NCI-H82 treated with DMSO at 0.1 percent for 48 hours (cell line): ENCODE measurements at regions not wholly inside any gene's neighbourhood (a gene's known extent, or its start where the extent isn't known, plus 50 kb on each side); places are given as distances from the start of the nearest gene placed in this dataset.

Source experiments
- DNase-seq: peaks from one replicate; lab custom pipeline; 2025; ENCODE audit not compliant: unreplicated experiment; lab: John Stamatoyannopoulos, UW

DNA sequence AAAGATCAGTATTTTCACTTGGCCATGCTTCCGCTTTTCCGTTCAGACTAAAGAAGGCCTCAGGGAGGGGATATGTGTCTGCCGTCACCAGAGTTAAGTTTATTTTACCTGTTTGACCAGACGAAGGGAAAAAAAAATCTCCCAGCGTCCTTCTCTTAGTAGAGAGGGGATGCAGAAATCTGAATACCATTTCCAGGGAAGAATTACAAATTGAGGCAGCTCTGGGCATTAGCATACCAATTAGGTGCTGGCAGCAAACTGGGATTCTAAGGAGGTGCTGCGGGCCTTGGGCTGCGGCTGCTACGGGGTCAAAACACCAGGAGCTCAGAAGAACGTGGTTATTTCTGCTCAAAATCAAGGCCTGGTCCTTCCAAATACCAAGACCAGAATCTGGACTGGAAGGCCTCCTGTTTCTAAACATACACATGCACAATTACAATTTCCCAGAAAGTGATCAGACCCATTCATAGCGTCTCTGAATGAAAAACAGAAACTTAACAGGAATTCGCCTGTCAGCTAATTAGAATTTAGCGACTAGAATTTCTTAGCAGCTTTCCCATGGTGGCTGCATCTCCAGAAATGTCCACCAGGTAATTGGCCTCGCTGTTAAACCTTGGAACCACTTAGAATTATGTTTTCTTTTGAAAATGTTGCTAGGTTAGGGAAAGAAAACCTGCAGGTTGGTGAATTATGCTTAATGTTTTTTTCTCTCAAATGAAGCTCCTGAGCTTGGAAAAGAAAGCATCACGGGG is 617.0 kb downstream of the VRK1 start:
- no peak for DNase-seq

DNA sequence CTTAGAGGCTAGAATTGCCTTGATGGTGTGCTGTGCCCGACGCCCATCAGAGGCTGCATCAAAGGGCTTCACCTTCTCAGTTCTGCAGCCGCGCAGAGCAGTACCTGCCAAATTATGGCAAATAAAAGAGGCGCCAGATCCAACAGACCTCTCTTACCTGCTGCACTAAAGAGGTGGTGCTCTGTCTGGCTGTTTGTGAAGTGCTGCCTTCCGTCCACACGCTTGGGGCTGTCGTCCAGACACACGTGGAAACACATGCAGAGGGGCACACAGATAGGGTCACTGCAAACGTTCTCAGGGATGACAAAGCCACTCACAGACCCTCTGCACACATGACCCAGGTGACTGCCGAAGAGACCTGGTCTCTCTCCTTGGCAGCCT is 617.5 kb downstream of the VRK1 start:
- DNase-seq, result no peak

DNA sequence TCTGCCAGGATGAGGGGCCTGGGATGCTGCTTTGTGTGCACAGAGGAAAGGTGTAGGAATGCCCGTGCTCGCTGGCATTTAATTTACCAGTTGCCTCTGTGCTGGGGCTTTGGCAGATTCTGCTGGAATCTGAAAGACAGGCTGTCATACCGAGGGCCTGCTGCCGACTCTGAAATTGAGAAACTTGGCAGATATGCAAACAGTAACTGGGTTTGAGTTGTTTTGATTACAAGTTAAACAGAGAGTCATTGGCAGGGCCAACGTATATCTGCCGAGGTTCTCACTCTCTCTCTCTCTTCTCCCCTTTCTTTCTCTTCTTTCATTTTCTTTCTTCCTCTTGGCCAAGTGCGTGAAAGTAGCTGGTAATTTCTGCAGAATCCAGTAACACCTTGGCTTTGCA is 618.7 kb downstream of the VRK1 start:
- DNase-seq, result no peak

DNA sequence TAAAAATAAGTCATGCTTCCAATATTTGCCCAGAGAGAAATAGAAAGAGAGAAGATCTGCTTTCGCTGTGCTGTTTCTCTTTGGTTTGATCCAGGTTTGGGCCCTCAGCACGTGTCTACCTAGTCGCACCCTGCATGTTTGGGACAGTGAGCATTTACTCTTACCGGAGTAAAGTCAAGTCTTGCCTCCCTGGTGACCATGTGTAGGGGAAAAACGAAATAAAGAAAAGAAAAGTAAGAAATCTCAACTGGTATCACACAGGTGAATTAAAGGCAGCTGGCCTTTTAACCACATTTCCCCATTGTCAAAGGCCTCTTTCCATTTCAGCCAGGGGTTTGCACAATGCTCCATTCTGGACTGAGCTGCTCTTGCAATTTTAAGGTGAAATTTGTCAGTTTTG is 619.4 kb downstream of the VRK1 start:
- DNase-seq, result no peak

DNA sequence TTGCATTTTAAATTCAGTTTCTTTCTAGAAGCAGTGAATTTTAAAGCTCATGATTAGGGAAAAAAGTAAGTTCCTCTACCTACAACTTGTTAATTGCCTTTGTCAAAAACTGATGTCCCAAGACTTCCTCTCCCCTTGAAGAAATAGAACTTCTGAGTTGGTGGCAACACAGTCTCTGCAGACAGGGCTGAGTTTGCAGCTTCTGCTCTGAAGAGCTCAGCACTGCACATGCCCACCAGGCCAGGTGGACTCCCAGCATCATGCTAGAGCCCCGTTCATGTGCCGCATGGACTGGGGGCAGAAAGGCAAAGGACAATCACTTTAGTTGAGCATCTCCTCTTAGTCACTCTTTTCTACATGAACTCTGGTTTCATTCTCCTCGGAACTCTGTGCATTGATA is 620.1 kb downstream of the VRK1 start:
- DNase-seq, result no peak

DNA sequence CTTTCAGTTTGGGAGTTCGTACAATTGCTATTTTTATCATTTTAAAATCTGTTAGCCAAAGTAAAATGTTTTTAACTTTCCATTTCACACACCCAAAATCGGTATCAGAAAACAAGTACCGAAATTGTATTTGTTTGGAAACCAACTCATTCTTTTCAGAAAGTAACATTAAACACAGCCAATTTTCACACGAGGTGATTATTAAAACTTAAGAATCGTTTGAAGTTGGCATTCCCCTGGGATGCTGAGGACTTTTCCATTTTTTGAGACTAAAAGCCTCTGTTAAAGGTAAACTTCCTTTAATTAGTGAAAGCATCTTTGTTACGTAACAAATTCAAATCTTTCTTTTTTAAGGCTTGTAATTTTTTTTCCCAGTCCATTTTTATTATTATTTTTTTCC is 623.0 kb downstream of the VRK1 start:
- DNase-seq, result no peak

DNA sequence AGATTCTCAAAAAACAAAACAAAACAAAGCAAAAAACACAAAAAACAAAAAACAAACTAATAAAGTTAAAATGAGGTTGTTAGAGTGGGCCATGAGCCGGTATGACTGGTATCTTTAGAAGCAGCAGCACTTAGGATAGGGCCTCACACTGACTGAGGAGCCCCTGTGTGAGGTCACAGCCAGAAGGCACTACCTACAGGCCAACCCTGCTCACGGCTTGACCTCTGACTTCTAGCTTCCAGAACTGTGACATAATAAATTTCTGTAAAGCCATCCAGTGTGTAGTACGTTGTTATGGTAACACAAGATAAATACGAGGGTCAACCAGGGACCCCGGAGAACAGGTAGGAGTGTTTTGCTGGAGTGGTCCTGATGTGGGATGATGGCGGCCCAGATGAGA is 629.6 kb downstream of the VRK1 start:
- no peak for DNase-seq

DNA sequence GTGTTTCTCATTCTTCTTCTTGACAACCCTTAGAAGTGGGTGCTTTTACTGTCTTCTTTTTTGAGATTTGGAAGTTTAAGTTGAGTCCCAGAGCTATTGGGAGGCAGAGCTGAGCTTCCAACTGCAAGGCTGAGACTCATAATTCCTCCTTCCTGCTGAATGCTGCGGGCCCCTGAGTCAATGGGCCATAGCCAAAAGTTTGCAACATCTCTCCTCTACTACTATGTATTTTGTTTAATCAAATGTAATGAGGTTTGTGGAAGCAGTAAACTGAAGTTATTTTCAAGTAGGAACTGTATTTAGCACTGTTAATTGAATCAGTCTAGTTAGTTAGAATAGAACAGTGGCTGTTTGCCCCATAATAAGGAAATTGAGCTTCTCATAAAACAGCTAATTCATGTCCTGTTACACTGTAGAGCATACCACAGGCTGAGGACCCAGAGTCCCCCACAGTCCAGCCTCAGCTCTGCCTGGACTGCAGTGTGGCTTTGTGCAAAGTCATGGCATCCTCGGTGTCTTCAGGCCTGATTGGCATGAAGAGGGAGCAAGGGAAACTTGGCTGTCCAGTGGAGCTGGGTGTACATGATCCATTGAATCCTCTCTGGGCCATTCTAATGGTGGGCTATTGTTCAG is 631.7 kb downstream of the VRK1 start:
- DNase-seq, result no peak

DNA sequence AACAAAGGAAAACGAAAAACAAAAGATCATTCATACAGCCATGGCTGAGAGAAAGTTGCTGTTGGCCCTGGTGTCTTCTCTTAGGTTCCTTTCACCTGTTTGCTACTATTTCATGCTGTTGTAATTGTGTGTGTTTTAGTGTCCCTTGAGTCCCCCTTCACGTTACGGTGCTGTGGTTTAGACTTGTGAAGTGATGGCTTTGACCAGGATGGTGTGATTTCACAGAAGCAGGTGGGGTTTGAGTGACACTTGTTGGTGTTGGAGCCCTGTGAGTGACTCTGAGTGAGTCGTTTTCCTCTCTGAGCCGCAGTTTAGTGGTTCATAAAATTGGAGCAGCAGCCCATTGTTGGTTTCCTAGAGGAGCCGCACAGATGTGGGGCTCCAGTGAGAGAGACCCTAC is 635.4 kb downstream of the VRK1 start:
- DNase-seq, result no peak

DNA sequence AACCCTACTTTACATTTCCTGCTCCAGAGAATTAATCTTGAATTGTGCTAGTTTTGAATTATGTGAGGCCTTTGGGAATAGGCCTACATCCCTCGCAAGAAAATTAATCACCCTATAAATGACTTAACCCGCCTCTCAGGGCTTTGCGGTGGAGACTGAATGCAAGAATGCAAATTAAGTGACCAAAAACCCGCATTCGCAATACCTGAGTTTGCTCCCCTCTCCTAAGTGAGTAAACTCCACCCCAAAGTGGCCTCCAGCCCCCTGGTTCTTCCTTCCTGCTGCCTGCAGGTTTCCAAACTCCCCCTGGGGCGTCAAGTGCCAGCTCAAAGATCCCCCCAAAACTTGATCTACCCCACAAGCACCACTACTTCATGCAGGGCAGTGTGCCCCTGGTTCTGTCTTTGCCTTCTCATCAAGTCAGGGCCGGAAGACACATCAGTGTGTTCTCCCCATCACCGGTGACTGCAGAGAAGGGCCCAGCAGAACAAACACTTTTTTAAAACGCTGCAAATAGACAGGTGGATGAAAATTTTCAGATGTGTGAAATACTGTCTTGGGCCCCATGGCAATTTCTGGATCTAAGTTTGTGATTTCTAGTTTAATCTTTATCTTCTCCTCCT is 644.7 kb downstream of the VRK1 start:
- DNase-seq, result no peak

DNA sequence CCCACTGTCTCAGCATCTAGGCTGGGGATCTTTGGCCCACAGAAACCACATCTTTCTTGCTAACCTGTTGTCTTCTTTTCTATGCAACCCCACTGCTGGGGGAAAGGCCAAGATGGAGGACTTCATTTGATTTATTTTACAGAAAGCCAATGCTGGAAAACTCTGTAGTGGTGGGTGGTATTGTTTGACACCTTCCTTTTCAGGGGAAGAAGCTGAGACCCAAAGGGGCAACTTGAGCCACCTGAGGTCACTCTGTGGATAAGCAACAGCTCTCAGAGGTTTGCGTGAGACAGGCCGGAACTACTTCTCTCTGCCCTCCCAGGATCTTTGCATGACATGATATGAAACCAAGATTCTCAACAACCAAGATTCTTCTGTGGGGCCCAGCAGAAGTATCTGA is 645.2 kb downstream of the VRK1 start:
- DNase-seq, result no peak

DNA sequence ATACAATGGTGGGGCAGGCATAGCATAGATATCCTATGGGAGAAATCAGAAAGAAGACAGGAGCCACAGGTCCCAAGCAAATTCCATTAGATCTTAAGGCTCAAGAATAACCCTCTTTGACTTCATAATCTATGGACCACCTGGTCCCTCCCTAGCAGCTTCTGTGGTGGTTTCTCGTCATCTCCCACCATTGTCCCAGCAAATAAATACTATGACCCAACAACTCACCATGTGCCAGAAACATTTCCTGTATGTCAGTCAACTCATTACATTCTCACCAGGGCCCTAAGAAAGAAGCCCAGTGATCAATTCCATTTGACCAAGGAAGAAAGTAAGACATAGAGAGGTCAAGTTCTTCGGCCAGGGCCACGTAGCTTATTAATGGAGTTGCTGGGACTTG is 646.2 kb downstream of the VRK1 start:
- DNase-seq, result no peak

DNA sequence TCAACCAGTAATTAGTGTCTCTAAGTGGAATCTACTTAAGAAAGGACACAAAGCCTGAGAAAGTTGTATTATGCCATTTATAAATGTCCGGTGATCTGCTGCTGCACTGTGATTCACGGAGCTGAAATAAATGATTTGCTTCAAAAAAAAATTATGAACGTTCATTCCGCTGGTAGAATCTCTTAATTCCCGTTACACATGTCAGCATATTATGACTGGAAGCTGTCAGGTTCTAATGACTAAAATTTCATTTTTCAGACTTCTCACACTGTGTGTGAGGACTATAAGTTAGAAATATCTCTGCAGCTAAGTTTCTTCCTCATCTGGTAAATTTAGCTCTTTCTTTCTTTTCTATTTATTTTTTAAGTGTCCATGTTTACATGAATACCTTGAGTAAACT is 647.1 kb downstream of the VRK1 start:
- no peak for DNase-seq

DNA sequence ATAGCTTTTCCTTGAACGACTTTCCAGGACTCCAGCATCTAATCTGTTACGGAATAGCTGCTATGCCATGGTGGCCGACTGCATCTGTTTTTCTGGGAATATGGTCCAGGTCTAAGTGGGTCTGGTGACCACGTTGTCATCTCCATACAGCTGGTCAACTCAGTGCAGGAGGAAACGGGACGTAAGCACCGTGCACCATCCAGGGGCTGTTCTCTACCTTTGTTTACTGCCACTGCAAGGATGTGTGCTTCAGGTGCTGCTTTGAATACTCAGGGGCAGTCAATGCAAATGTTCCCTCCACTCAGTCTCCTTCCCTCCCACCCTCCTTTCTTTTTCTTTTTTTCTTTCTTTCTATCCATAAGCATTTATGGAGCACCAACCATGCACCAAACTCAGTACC is 648.2 kb downstream of the VRK1 start:
- DNase-seq, result no peak

DNA sequence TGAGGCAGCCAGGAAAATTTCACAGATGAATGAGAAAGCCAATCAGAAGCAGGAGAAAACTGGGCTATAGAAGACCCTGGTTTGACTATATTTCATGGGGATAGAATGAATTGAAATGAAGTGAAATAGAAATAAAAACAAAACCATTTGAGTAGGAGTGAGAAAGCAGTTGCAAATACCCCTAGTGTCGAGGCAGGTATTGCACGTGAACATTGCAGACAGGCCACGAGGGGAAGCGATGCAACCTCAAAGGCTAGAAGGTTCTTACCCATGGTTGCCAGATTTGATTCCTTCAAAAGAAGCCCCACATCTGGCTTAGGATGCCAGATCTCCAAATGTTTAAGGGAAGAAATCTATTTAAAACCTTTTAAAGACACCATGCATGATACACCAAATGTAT is 648.9 kb downstream of the VRK1 start:
- DNase-seq, result no peak

DNA sequence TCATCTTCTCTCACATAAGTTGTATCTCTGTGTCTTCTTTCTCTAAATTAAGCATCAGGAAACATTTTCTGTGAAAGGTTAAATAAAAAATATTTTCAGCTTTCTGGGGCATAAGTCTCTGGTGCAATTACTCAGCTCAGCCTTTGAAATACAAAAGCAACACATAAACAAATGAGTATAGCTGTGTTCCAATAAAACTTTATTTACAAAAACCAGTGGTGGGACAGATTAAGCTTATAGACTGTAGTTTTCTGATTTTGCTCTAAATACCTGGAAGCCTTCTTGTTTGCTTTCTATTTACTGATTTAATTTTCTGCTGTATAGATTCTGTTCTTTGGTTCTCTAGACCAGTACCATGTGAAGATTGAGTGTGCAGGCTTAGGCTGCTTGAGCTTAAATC is 655.1 kb downstream of the VRK1 start:
- no peak for DNase-seq

DNA sequence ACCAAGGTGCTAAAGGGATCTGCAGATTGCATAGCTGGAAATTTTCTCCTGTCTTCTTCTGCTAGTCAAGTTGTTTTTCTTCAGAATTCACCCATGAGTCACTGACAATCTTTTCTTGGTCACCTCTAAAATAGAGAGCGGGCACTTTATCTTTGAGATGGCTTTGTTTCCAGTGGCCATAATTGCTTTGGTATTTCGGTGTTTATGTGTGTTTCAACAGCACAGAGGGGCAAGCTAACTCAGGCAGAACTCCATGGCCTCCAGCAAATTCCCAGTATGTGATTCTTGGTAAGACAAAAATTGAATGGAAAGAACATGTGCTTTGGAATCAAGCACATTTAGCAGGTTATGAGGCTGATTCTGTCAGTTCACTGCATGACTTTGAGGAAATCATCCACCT is 656.8 kb downstream of the VRK1 start:
- DNase-seq, result no peak

DNA sequence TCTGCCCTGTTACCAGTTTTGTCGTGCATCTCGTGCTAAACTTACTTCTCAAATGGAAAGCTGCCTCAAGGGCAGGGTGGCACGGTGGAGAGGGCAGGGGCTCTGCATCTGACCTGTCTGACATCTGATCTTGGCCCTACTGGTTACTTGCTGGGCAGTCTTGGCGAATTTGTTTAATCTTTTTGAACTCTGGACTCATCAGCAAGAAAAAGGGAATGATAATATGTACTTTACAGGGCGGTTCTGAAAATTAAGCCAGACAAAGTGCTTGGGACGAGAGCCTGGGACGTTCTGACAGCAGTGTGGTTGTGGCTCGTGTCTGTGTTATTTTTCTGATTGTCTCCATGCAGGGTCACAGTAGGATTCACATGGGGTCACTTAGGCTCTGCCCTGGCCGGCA is 659.3 kb downstream of the VRK1 start:
- DNase-seq, result no peak

DNA sequence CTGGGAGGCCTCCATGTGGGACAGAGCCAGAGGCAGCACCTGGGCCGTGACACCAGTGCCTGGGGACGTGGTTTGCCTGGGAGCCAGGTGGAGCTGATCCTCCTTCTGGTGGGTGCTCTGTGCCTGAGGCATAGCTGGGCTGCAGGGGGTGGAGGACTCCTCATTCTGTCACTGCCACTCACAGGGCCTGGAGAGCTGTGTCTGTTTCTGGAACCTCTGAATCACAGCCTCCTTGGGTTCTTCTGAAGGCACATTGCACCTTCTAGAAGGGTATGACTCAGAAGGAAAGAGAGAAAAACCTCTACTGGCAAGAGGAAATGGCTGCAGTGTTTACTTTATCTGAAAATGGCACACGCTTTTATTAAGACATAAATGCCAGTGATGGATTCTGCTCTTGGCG is 659.8 kb downstream of the VRK1 start:
- DNase-seq, result no peak

DNA sequence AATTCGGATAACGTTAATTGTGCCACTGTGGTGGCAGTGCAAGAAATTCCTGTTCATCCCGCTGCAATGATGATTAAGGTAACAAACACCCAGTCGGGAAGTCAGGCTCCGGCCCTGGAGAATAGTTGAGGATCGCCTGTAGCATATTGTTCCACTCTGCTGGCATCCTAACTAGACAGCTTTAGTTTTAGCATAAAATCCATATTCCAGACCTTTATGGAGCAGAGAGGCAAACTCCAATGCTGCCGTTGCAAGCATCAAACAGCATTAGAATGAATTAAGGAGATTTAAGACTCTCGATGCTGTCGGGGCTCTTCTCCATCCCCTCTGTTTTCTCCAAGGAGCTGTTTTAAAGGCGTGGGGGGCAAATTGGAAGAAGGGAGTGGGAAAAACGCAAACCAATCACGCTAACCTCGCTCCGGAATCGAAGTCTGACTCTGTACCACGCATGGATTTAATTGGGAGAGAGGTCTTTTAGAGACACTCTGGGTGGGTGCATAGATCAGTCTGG is 660.4 kb downstream of the VRK1 start:
- no peak for DNase-seq

DNA sequence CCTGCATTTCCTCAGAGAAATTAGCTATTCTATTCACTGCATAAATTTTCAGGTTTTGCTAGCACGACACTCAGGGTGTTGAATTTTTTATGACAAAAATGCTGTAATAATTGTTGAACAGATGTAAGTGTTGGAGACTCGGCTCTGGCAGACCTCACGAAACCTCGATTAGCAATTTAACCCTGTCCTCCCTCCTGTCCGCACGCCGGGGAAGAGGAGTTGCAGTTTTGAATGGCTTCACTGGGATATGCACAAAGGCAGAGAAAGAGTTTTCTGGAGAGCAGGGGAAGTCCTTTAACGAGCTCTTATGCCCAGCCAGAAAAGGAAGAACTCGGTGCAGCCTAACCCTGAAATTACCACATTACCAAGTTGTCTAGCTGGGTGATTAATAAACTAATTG is 661.1 kb downstream of the VRK1 start:
- no peak for DNase-seq
